Stimulated activated CD4-positive, alpha-beta T cell treated with anti-CD3 and anti-CD28 coated beads, Interleukin-2, amount 100 ng/mL, for 24 hours (primary cell): ENCODE measurements at regions not wholly inside any gene's neighbourhood (a gene's known extent, or its start where the extent isn't known, plus 50 kb on each side); places are given as distances from the start of the nearest gene placed in this dataset.

Experiments used
- DNase-seq, 2 donors: peaks; one replicate each; pipeline ENCODE4 v3.0.0-alpha.2; 2020

DNA sequence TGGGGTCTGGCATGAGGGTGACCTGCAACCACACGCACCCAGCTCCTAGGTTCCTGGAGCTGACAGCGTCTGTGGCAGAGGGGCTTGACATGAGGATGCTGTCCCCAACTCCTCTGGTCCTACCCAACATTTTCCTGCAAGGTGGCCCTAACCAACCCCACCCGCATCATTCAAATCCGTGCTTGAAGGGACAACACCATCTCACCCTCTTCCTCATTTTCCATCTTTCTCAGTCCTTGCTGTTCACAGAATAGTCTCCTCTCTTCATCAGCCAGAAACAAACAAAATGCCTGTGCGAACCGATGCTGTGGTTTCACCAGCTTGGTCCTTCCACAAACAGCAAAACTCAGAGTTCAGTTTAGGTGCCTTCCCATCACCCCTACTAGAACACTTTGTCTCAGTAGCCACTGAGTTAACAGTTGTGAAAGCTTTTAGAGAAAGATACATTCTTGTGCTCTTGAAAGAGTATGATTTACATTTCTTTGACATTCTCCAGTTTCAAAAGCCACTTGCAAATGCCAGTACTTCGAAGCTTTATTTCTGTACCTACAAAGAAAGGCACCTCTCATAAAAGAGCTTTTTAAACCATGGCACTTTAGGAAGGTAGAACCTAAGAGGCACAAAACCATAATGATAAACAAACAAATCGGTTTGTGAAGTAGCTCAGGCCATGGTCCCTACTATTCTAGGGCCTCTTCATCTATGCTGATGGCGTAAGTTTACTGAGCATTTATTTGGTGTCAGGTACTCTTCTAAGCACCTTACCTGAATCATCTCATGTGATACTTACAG is 360.1 kb downstream of the SHQ1 start:
- no peak for DNase-seq

GRCh38 chr3:72487078-72487765 is 361.0 kb downstream of the SHQ1 start:
- peak; percentile 40 to 69 for DNase-seq

DNA sequence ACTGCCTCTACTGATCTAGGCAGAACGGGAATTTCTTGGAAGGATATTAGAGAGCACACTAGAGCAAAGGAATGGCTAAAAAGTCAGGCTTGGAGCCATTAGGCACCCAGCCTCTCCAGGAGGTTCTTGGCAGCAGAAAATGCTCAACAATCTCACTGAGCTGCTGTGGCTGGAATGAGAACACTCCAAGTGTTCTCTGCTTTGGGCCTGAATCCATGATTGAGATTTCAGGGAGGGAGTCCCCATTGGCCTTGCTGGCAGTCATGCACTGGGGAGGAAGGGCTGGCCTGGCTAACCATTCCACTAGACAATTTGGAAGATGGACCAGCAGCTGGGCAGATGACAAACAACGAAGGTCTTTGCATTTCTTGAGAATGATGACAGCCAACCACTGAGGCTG is 362.6 kb downstream of the SHQ1 start:
- no peak for DNase-seq

GRCh38 chr3:72483554-72484104 is 364.6 kb downstream of the SHQ1 start:
- no peak for DNase-seq

DNA sequence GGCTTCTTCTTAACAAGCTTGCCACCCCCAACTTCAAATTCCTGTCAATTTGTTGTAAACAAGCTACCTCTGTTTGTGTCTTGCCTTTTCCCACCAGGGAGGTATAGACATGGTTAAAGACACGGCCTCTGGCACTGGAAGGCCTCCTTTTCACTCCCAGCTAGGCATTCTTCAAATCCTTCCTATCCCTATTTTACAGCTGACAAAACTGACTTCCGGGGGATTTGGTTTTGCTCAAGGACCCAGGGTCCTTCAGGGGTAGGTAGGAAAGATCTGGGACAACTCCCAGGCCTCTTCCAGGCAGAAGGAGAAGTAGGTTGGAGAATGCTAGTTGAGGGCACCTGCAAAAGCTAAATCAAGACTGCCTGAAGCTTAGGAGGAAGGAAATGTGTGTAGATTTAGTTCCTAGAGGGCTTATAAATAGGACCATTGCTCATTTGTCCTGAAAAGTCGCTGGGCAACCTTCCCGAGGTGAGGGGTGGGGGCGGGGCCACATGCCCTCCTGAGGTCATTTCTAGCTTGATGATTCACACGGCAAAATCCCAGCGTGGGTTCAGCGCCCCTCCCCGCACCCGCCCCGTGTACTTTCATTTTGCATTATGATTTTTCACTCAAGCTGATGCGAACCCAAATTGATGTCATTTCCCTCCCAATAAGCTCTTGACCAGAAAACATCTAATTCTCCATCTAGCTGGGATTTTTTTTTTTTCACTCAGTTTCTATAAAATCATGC is 365.5 kb downstream of the SHQ1 start:
- DNase-seq = peak; percentile 84 to 87

GRCh38 chr3:72481542-72481941 is 366.7 kb downstream of the SHQ1 start:
- no peak for DNase-seq

GRCh38 chr3:72480366-72480765 is 367.9 kb downstream of the SHQ1 start:
- no peak for DNase-seq

GRCh38 chr3:72479651-72480215 is 368.5 kb downstream of the SHQ1 start:
- DNase-seq = no peak

GRCh38 chr3:72476139-72476483 is 372.1 kb downstream of the SHQ1 start:
- DNase-seq = no peak

DNA sequence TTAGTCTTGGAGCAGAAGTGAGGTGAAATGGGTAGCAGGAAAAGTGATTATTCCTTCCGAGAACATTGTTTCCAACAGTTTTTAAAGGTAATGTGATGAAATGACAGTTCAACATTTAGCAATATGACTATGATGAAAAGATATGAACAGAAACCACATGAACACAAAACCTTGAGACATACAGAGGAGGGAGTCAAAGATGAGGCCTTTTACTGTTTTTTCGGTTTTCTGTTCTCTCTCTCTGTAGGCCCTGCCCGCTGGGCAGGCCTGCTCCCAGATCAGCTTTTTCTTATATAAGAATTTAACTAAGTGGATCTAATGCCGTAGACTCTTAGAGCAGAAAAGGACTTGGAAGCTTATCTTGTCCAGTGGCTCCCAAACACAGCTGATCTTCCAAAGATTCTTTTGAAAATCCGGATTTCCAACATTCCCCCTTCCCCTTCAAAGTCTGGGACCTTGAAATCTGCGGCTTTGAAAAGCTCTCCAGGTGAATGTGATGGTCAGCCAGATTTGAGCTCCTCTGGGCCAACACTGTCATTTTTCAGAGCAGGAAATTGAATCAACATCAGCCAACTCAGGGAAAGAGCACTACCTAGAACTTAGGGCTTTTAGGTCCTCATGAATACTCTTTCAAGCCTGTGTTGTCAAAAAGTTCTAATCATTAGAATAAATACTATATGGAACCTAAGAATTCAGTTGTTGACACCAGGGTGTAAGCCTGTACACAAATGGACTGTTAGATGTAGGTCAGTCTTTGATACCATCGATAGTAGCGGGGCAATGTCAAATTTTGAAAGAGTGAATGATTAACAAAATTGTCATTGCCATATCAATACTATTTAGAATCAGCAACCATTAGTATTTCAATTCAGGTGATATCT is 372.7 kb downstream of the SHQ1 start:
- no peak for DNase-seq

- no peak for DNase-seq
These were observed 373.5 kb downstream of the SHQ1 start for GRCh38 chr3:72474775-72475174.

GRCh38 chr3:72473156-72473555 is 375.1 kb downstream of the SHQ1 start:
- DNase-seq = no peak

DNA sequence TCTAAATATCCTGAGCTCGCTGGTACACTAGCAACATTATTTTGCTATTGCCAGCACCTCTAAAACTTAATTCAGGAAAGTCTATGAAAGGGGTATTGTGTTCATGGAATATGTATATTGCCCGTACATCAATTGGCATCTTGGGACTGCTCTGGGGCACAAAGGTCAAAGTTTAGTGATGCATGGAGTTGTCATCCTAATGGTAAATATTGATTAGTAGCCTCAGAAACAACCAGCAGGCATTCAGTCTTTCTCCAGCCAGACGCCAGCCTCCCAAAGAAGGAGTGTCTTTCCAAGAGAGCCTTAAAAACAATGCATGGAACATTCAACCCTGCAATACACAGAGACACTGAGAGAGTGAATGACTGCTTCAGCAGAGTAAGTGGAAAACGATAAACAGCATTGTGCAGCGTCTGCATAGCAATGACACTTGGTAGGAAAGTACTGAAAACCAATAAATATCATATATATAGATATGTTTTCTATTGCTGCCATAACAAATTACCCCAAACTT is 377.3 kb downstream of the SHQ1 start:
- no peak for DNase-seq

GRCh38 chr3:72465853-72466252 is 382.4 kb downstream of the SHQ1 start:
- no peak for DNase-seq

DNA sequence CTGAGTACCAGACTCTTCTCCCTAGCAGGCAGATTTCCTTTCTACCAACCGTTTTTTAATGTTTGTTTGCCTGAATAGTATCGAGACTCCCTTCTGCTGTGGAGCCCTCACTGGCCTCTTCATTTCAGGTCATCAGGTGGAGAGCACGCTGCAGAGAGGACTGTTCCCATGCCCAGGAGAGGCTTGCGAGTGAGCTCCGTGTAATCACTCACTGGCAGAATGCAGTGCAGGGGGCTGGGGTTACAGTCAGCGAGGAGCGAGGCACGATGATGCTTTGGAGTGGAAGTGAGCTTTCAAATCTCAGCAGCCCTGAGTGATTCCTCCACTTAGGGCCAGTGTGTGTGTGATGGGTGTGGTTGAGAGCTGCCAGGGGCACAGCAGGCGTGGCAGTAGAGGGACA is 385.2 kb downstream of the SHQ1 start:
- no peak for DNase-seq

DNA sequence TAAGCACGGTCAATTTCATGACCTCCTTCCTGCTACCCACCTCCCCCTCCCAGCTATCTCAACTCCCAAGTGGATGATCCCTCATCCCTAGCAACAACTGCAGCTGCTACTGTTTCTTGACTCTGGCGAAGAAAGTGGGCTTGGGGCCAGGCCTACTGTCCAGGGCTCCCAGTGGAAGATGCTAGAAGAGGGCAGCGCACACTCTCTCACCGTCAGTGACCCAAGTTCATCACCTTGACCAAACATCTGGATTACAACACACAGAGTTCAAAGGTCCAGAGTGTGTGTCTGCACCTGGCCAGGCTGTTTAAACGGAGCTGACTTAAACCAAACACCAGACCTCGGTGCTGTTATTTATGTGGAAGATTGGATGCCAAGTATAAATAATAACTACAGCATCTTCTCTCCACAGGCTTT is 385.6 kb downstream of the SHQ1 start:
- DNase-seq = no peak

GRCh38 chr3:72461787-72462186 is 386.5 kb downstream of the SHQ1 start:
- no peak for DNase-seq

GRCh38 chr3:72460205-72461174 is 387.8 kb downstream of the SHQ1 start:
- DNase-seq = no peak

GRCh38 chr3:72459588-72459987 is 388.7 kb downstream of the SHQ1 start:
- DNase-seq = no peak

- no peak for DNase-seq
These were observed 389.9 kb downstream of the SHQ1 start for GRCh38 chr3:72458375-72458774.

- DNase-seq = no peak
These were observed 393.8 kb downstream of the SHQ1 start for GRCh38 chr3:72454441-72454840.
